Gastrocnemius medialis (tissue), 4 donors: ENCODE measurements at regions not wholly inside any gene's neighbourhood (a gene's known extent, or its start where the extent isn't known, plus 50 kb on each side); places are given as distances from the start of the nearest gene placed in this dataset.

ENCODE experiments used
- ATAC-seq, 2 donors: fragments of 150-250 bp; one replicate each; pipeline ENCODE4 v1.9.1; 2016
- DNase-seq, 2 donors: peaks; one replicate each; pipeline ENCODE4 v3.0.0-alpha.2; 2019
- H3K27ac ChIP-seq, 4 donors: fragments of 200-600 bp; sonication (generic); 1 replicate in 1 of 4; 2 replicates in 3 of 4; pipeline ENCODE4 v1.5.1; 2016 to 2018; ENCODE audit warnings: mild to moderate bottlenecking in 2 of 4, moderate library complexity in 1 of 4
- H3K27me3 ChIP-seq, 3 donors: fragments of 200-600 bp; sonication (generic) in 2 of 3; 1 replicate in 1 of 3; 2 replicates in 2 of 3; pipeline versions ENCODE4 v1.5.1 to v1.6.0; 2016 to 2019; ENCODE audit warnings: mild to moderate bottlenecking in 1 of 3, moderate library complexity in 1 of 3
- H3K36me3 ChIP-seq, 2 donors: fragments of 200-600 bp; sonication (generic) in 1 of 2; one replicate each; pipeline ENCODE4 v1.5.1; 2017 to 2018
- H3K4me1 ChIP-seq, 2 donors: fragments of 200-600 bp; sonication (generic) in 1 of 2; one replicate each; pipeline ENCODE4 v1.5.1; 2016 to 2017; ENCODE audit warnings: mild to moderate bottlenecking in 2 of 2
- H3K4me3 ChIP-seq, 4 donors: fragments of 200-600 bp; sonication (generic) in 3 of 4; 1 replicate in 1 of 4; 2 replicates in 3 of 4; pipeline ENCODE4 v1.5.1; 2016 to 2019; ENCODE audit warnings: mild to moderate bottlenecking in 2 of 4
- H3K9me3 ChIP-seq, 3 donors: fragments of 200-600 bp; sonication (generic) in 2 of 3; 1 replicate in 1 of 3; 2 replicates in 2 of 3; pipeline ENCODE4 v1.5.1; 2016 to 2019
- CTCF ChIP-seq, 5 experiments: fragments of 450-650 bp in 3 of 5; fragments of 200-600 bp in 2 of 5; sonication (generic) in 2 of 5; IDR thresholded peaks in 4 of 5; conservative IDR thresholded peaks in 1 of 5; 1 replicate in 4 of 5; 2 replicates in 1 of 5; pipeline ENCODE4 v1.5.1; 2016 to 2019; ENCODE audit warnings: antibody characterized with exemption in 5 of 5, mild to moderate bottlenecking in 3 of 5, moderate library complexity in 3 of 5
- POLR2A ChIP-seq, 2 donors: fragments of 450-650 bp; IDR thresholded peaks; one replicate each; pipeline ENCODE4 v1.6.1; 2017; ENCODE audit warnings: antibody characterized with exemption in 2 of 2, mild to moderate bottlenecking in 2 of 2, moderate library complexity in 2 of 2
- in situ Hi-C, 4 donors: fragments of 200-750 bp; cut with MboI; loops; one replicate each; pipeline versions ENCODE4 v1.15.0 to v1.8.0; 2017; ENCODE audit warnings: low sequenced_read_pairs in 4 of 4
- intact Hi-C: fragments of 100-400 bp; cut with DNase I; formaldehyde crosslinking; loops from one replicate; pipeline ENCODE4 v1.15.1; 2023; ENCODE audit warnings: low total_unique reads

GRCh38 chr10:131810805-131811629 lies 89.8 kb upstream of the PPP2R2D start:
- no peak for ATAC-seq
- Histone ChIP-seq H3K36me3 (no peaks in the 10 kb centered on the region), H3K4me1 (no peaks in the 10 kb centered on the region), H3K9me3 (no peaks in the 10 kb centered on the region), H3K4me3 (no peak overlapping the region), H3K27me3 (peaks cover 3 to 8% (median 8%) of the 10 kb centered on the region in 3 donors), H3K27ac (no peak overlapping the region)
- intact Hi-C loops = no loop called here
- no peak for DNase-seq
- in situ Hi-C loops = no loop called here
- no peak for TF ChIP-seq POLR2A (IDR thresholded peaks at IDR 0.05)
- no peak for TF ChIP-seq CTCF (IDR thresholded peaks at IDR 0.05 in 4 of 5, conservative IDR thresholded peaks at IDR 0.05 in 1 of 5)

GRCh38 chr10:131811630-131812403 lies 89.0 kb upstream of the PPP2R2D start:
- peaks cover 3 to 8% (median 8%) of the 10 kb centered on the region in 3 donors for H3K27me3 ChIP-seq
- TF ChIP-seq CTCF (IDR thresholded peaks at IDR 0.05 in 4 of 5, conservative IDR thresholded peaks at IDR 0.05 in 1 of 5) = no peak
- TF ChIP-seq POLR2A (IDR thresholded peaks at IDR 0.05) = no peak
- H3K9me3 ChIP-seq = no peaks in the 10 kb centered on the region
- DNase-seq (no peak), ATAC-seq (no peak)
- H3K4me3 ChIP-seq = no peak overlapping the region
- in situ Hi-C loops (no loop called here), intact Hi-C loops (no loop called here)
- no peaks in the 10 kb centered on the region for H3K36me3 ChIP-seq
- H3K27ac ChIP-seq = no peak overlapping the region
- H3K4me1 ChIP-seq = no peaks in the 10 kb centered on the region

- DNase-seq (no peak), ATAC-seq (no peak)
- Histone ChIP-seq H3K27ac (no peak overlapping the region), H3K9me3 (no peaks in the 10 kb centered on the region), H3K4me1 (no peaks in the 10 kb centered on the region), H3K27me3 (peaks cover 8 to 10% (median 8%) of the 10 kb centered on the region in 3 donors), H3K4me3 (no peak overlapping the region), H3K36me3 (no peaks in the 10 kb centered on the region)
- TF ChIP-seq CTCF (IDR thresholded peaks at IDR 0.05 in 4 of 5, conservative IDR thresholded peaks at IDR 0.05 in 1 of 5) = no peak
- no peak for TF ChIP-seq POLR2A (IDR thresholded peaks at IDR 0.05)
- intact Hi-C loops (no loop called here), in situ Hi-C loops (no loop called here)
Measured at GRCh38 chr10:131812736-131813604, 87.8 kb upstream of the PPP2R2D start.

- no peaks in the 10 kb centered on the region for H3K4me1 ChIP-seq
- TF ChIP-seq POLR2A (IDR thresholded peaks at IDR 0.05) (no peak), CTCF (IDR thresholded peaks at IDR 0.05 in 4 of 5, conservative IDR thresholded peaks at IDR 0.05 in 1 of 5) (no peak)
Measured at GRCh38 chr10:131814567-131815265, 86.1 kb upstream of the PPP2R2D start.

More at GRCh38 chr10:131814567-131815265, 86.1 kb upstream of the PPP2R2D start:
- no peaks in the 10 kb centered on the region for H3K9me3 ChIP-seq
- DNase-seq = no peak
- ATAC-seq = no peak
- in situ Hi-C loops (no loop called here), intact Hi-C loops (no loop called here)
- peaks cover 0 to 21% (median 12%) of the 10 kb centered on the region in 3 donors for H3K27me3 ChIP-seq
- H3K27ac ChIP-seq = no peak overlapping the region
- H3K4me3 ChIP-seq = no peak overlapping the region
- H3K36me3 ChIP-seq = no peaks in the 10 kb centered on the region
